GM21576 (cell line): ENCODE measurements at regions not wholly inside any gene's neighbourhood (a gene's known extent, or its start where the extent isn't known, plus 50 kb on each side); places are given as distances from the start of the nearest gene placed in this dataset.

ENCODE experiments used
- ATAC-seq: cut with Tn5 transposase; IDR thresholded peaks from one replicate; pipeline ENCODE4 v1.9.1; 2021; ENCODE audit warnings: mild to moderate bottlenecking, moderate library complexity; ENCODE audit not compliant: unreplicated experiment

GRCh38 chr6:51513891-51514747, 573.3 kb downstream of the PKHD1 start:
- ATAC-seq = no peak

DNA sequence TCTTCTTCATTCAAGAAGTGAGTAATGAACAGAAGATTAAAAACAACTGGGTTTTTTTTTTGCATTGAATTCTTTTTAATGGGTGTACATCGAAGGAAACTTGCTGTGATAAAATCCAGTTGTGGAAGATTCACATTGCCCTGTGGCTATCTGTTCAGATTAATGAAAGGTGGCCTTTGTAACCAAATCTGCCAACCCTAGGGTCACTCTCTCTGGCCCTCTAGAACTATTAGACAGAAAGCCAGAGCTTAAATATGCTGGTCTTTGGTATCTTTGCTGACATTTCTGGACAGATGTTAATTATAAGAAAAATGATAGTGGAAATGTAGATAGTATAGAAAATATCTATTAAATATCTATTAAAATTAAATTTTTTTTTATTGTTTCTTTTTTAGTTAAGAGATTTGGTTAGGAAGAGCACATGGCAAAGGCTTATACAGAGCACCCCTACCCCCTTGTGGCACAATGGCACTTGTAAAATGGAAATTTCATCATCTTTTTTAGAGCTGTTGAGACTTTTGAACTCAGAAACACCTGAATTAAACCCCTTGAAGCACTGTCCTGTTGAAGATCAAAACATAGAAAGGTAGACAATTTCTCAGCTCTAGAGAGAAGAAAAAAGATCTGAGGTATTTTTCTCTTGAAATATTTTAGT, 572.5 kb downstream of the PKHD1 start:
- ATAC-seq = no peak

GRCh38 chr6:51526049-51526448, 561.4 kb downstream of the PKHD1 start:
- ATAC-seq = no peak

DNA sequence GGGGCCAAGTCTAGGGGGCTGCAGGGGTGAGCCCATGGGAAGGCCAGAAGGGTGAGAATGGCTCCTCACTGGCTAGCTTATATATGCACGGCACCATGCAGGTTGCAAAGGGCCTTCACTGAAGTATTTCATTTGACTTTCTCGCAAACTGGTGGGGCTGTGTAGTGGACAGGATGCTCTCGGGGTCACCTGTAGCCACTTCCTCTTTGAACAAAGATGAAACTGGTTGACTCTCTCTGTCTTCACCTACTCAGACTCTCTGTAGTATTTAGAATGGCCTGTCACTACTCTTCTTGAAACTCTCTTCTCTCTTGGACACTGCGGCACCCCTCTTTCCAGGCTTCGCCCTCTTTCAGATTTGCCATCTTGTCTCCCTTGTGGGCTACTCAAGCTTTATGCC, 560.5 kb downstream of the PKHD1 start:
- ATAC-seq = no peak

DNA sequence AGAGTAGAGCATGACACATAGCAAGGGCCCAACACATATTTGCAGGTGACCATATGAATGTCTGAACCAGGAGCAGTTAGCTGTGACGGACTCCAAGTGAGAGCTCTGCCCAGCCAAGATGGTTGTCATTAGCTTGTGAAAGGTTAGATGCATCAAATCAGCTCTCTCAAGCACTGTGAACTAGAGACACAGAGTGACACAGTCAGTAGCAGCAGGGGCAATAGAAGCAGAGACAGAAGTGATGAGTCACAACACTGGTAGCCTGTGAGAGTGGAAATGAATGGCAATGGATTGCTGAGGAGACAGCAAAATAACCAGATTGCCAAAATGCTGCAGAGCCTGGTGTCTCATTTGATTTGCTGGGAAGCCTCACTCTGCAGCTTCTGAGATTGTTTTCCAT, 558.9 kb downstream of the PKHD1 start:
- ATAC-seq = no peak

DNA sequence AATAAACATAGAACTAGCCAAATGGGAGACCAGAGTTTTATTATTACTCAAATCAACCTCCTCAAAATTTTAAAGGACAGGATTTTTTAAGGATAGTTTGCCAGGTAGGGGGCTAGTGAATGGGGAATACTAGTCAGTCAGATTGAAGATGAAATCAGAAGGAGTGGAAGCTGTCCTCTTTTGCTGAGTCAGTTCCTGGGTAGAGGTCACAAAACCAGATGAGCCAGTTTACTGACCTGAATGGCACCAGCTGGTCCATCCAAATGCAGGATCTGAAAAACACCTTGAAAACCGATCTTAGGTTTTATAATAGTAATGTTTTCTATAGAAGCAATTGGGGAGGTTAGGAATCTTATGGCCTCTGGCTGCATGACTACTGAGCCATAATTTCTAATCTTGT, 558.2 kb downstream of the PKHD1 start:
- no peak for ATAC-seq

DNA sequence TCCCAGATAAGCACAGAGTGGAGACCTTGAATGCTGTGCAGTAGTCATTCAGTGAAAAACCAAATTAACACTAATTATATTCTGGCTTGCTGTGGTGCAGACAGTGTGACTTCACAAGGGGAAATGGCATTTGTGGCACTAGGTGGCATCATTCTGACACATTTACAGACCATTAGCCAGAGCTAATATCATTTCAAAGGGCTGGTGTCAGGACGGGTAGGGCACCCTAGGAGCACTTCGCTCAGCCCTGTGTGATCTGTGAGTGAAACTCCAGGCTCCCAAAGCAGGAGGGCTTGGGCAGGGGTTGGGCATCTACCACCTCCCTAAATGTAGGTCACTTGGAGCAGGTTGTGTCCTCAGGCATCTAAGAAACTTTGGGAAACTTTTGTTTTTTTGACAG, 555.8 kb downstream of the PKHD1 start:
- ATAC-seq = no peak

DNA sequence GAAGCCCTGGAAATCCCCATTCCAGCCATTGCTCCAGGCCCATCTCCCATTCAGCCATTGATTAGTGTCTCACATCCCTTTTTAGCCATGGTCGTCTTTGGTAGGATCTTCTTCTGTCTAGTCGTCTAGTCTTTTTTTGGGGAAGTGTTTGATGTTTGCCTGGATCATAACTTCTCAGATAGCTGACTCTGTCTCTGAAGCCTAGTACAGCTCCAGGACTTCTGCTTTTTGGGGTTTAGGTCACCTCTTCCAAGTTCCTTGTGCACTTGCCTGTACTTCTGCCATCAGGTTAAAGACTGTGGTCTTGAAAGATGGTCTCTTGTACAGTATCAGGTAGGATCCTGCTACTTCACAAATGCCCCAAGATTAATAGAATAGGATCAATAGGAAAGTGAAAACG, 553.5 kb downstream of the PKHD1 start:
- ATAC-seq = no peak

DNA sequence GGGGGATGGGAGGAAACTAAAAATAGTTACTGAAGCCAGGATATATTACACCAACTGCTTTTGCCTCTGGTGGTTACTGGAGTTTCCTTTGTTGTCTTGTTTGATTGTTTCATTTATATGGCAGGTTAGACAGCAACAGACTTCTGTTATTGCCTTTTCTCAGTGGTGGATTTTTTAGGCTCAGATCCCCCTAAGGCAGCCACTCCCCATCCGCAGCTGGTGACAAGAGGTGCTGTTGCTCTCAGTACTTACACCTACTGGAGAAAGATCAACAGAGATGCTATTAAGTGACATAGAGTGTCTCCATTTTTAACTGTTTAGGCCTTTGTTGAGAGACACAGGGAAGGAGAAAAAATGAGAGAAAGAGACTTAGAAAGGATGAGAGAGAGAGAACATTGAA, 552.1 kb downstream of the PKHD1 start:
- no peak for ATAC-seq

DNA sequence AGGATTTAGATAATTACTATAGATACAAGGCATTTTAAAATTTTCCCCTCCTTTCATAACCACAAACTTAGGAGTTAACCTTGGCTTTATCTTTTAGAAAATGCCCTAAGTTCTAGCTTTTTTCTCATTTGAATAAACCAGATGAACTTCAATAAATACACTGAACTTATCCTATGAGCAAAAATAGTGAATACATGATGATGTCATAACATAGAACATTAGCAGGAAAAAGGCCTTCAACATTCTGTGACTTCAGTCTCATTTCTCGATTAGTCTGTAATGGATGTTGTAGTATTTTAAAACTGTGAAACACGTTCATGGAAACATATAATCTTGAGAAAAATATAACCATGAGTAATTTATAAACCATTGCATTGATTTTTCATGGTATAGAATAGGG, 550.7 kb downstream of the PKHD1 start:
- ATAC-seq = no peak

GRCh38 chr6:51541847-51542246, 545.6 kb downstream of the PKHD1 start:
- ATAC-seq = no peak

DNA sequence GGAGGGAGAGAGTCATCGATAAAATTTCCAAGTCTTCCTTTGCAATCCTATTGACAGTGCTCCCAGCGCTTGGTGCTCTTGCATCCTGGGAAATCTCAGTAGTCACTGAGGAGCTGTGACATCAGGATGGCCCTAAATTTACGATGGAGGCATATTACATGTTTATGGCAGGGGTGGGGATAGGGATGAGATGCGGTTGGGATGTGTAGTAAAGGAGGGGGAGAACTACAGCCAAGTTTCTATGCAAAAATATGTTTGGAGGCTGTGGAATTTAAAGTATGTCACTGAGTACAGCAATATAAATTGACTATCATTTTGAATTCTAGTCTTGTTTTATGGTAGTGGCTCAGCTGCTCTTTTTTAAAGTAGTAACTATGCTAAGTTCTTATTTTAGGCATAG, 544.9 kb downstream of the PKHD1 start:
- no peak for ATAC-seq

DNA sequence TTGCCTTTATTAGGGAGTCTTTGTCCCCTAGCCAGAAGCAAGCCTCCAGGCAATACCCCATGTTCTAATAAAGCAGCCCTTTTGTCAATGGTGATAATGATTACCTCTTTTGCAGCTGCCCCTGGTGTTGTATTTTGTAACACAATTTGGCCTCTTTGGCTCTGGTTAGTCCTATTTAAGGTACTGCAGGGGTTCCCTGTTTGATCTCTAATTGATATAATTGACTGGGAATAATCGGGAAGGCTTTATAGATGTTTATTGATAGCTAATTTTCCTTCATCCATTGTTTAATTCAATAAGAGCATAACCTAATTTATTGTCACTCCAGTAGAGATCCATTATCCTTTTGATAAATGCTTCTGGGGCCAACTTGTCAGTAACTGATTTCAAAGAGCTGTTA, 537.2 kb downstream of the PKHD1 start:
- ATAC-seq = no peak

DNA sequence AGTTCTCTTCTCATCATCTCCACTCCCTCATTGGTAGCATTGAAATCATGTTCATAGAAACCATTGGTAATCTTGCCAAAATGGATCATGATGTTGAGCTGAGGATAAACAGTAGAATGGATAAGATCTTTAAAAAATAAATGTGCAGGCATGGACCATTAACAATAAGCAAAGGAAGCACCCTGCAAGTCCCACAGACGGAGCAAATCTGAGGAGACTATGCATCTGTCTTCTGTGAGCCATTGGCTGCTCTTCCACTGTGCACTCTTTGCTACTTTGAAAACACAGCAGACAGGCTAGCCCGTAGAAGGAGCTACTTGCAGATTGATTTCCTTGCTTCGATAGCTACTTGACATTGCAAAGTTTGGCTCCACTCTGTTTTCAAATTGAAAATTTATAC, 535.0 kb downstream of the PKHD1 start:
- no peak for ATAC-seq

- no peak for ATAC-seq
These were observed 534.0 kb downstream of the PKHD1 start for GRCh38 chr6:51553246-51554015.

GRCh38 chr6:51554029-51554428, 533.4 kb downstream of the PKHD1 start:
- ATAC-seq = no peak

- no peak for ATAC-seq
These were observed 528.4 kb downstream of the PKHD1 start for GRCh38 chr6:51559059-51559458.

DNA sequence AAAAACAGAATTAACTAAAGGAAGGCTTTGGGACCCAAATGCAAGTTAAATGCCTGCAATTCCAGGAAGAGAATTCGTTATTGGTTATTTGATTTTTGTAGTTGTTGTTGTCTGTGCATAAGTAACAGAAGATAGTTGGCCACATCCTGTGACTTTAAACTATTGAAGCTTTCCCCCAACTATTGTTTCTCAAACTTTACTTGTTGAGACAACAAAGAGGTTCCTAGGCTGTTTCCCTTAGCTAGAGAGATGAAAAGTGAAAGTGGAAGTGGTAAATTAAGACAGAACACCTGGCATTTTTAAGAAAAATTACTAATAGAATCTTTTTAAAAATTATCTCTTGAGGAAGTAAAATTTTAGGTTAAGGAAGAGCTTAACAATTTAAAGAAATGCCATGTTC, 525.2 kb downstream of the PKHD1 start:
- ATAC-seq = peak; percentile 97
